Adrenal gland (tissue), 9 donors: ENCODE measurements at regions not wholly inside any gene's neighbourhood (a gene's known extent, or its start where the extent isn't known, plus 50 kb on each side); places are given as distances from the start of the nearest gene placed in this dataset.
A peak's percentile ranks its signal among the peaks of the same experiment; 100 is the strongest.

Source experiments
- DNase-seq, 7 donors: peaks; one replicate each; pipeline ENCODE4 v3.0.0-alpha.2; 2019 to 2020
- H3K27ac ChIP-seq, 5 donors: fragments of 200-600 bp; sonication (generic) in 4 of 5; 1 replicate in 3 of 5; 2 replicates in 2 of 5; pipeline versions ENCODE4 v1.5.1 to v1.8.0; 2016 to 2020; ENCODE audit warnings: mild to moderate bottlenecking in 1 of 5
- H3K27me3 ChIP-seq: fragments of 200-600 bp; 2 replicates; pipeline ENCODE4 v1.8.0; 2021
- H3K36me3 ChIP-seq, 2 donors: fragments of 200-600 bp; replicated peaks in 1 of 2; 1 replicate in 1 of 2; 2 replicates in 1 of 2; pipeline versions ENCODE4 v1.5.1 to v1.8.0; 2018 to 2022
- H3K4me1 ChIP-seq, 2 donors: fragments of 200-600 bp; replicated peaks in 1 of 2; 1 replicate in 1 of 2; 2 replicates in 1 of 2; pipeline versions ENCODE4 v1.5.1 to v1.8.0; 2018 to 2021
- H3K4me3 ChIP-seq, 4 donors: fragments of 200-600 bp; sonication (generic) in 3 of 4; one replicate each; pipeline ENCODE4 v1.5.1; 2016 to 2018
- H3K9me3 ChIP-seq, 3 donors: fragments of 200-600 bp; sonication (generic) in 1 of 3; replicated peaks in 1 of 3; 1 replicate in 2 of 3; 2 replicates in 1 of 3; pipeline versions ENCODE4 v1.5.1 to v1.8.0; 2016 to 2021
- CTCF ChIP-seq, 6 experiments: fragments of 450-650 bp in 4 of 6; fragments of 200-600 bp in 2 of 6; sonication (generic) in 1 of 6; IDR thresholded peaks; 1 replicate in 5 of 6; 2 replicates in 1 of 6; pipeline versions ENCODE4 v1.5.1 to v1.8.0; 2016 to 2021; ENCODE audit warnings: antibody characterized with exemption in 6 of 6, mild to moderate bottlenecking in 2 of 6, moderate library complexity in 1 of 6
- POLR2A ChIP-seq, 2 donors: fragments of 450-650 bp; IDR thresholded peaks; one replicate each; pipeline ENCODE4 v1.6.1; 2017; ENCODE audit warnings: antibody characterized with exemption in 2 of 2, mild to moderate bottlenecking in 2 of 2, moderate library complexity in 1 of 2
- WGBS, 4 donors: extraction: QIAGEN DNeasy Blood & Tissue Kit in 2 of 4; methylation state at CpG; one replicate each; pipeline versions ENCODE4 v1.1.5 to v1.1.7; 2013 to 2017; 5-methylcytosine and 5-hydroxymethylcytosine counted together
- intact Hi-C, 2 donors: fragments of 100-400 bp; cut with DNase I; formaldehyde crosslinking; loops; one replicate each; pipeline versions ENCODE4 v1.14.1 to v1.15.0; 2022 to 2023
- donor health status: healthy with polysubstance abuse.
- donor health status: Bipolar disorder and iron deficiency.
- donor health status: DM: yes; HTN: yes; CAD: no.
- donor health status: DM: no; HTN: no; CAD: no.
- donor health status: DM: no; HTN: no; CAD: no.

DNA sequence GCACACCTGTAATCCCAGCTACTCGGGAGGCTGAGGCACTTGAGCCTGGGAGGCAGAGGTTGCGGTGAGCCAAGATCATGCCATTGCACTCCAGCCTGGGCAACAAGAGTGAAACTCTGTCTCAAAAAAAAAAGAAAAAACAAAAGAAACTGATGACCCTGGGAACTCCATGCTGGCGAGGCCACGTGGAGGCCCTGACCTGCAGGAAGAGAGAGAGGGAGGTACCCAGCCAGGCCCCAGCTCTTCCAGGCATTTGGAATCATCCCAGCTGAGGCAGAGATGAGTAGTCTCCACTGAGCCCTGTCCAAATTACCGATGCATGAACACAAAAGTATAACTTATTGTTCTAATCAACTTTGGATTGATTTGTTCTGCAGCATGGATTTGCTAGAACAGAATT, 132.0 kb upstream of the ZBTB40 start:
- Histone ChIP-seq H3K4me1 (peaks cover 14 to 22% of the 10 kb centered on the region in 2 donors), H3K4me3 (no peak overlapping the region), H3K27me3 (no peaks in the 10 kb centered on the region), H3K36me3 (no peaks in the 10 kb centered on the region), H3K9me3 (no peaks in the 10 kb centered on the region), H3K27ac (peak overlapping the region in 2 of 5 donors; percentile 62 to 76)
- TF ChIP-seq CTCF (IDR thresholded peaks at IDR 0.05) (no peak), POLR2A (IDR thresholded peaks at IDR 0.05) (no peak)
- WGBS, 4 donors = 39 to 54% (median 44%) methylated on average over 5 of the region's 5 CpGs
- intact Hi-C loops = no loop called here
- DNase-seq = peak; percentile 53 to 78 (median 70)

GRCh38 chr1:22320587-22321344, 130.9 kb upstream of the ZBTB40 start:
- peak in 1 of 7 donors; percentile 8 for DNase-seq
- intact Hi-C loops = no loop called here
- Histone ChIP-seq H3K27me3 (no peaks in the 10 kb centered on the region), H3K4me1 (peaks cover 14 to 20% of the 10 kb centered on the region in 2 donors), H3K9me3 (no peaks in the 10 kb centered on the region), H3K36me3 (no peaks in the 10 kb centered on the region), H3K27ac (peak overlapping the region in 2 of 5 donors; percentile 4 to 43), H3K4me3 (no peak overlapping the region)
- WGBS, 4 donors = 42 to 53% (median 45%) methylated on average over 7 to 9 of the region's 9 CpGs
- TF ChIP-seq CTCF (IDR thresholded peaks at IDR 0.05) = no peak
- no peak for TF ChIP-seq POLR2A (IDR thresholded peaks at IDR 0.05)

GRCh38 chr1:22321917-22322316, 129.7 kb upstream of the ZBTB40 start:
- Histone ChIP-seq H3K27ac (no peak overlapping the region), H3K4me3 (no peak overlapping the region), H3K4me1 (peaks cover 14 to 20% of the 10 kb centered on the region in 2 donors), H3K36me3 (no peaks in the 10 kb centered on the region), H3K27me3 (no peaks in the 10 kb centered on the region), H3K9me3 (no peaks in the 10 kb centered on the region)
- peak in 1 of 7 donors; percentile 9 for DNase-seq
- intact Hi-C loops = no loop called here
- TF ChIP-seq POLR2A (IDR thresholded peaks at IDR 0.05) (no peak), CTCF (IDR thresholded peaks at IDR 0.05) (no peak)
- 90 to 100% (median 94%) methylated on average over 1 to 4 of the region's 4 CpGs for WGBS, 4 donors

DNA sequence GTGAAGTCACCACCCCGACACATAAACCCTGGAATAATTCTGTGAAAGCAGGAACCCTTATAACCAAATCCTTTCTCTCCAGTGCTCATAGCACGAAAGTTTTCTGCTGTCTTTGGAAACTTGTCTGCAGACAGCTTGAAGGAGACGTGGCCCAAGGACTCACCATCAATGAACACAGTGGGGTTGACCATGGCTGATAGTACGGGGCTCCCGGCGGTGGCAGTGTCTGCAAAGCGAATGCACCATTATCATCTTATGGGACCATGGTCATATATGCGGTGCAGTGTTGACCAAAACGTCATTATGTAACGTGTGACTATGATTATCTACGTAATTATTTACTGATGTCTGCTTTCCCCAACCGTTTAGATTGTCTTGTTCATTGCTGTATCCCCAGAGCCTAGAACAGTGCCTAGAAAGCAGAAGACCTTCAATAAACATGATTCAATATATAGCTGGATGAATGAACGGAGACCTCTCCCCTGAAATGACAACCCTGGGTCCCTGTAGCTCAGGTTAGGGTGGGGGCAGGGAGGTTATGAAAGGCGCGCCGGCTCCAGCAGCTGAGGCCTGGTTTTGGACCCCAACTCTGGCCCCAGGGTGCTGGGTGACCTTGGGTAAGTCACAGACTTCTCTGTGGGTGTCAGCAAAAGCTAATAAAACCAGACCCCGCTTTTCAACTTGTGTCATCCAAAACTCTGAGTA, 128.4 kb upstream of the ZBTB40 start:
- DNase-seq = no peak

More for the DNA sequence above, 128.4 kb upstream of the ZBTB40 start:
- no peak overlapping the region for H3K4me3 ChIP-seq
- H3K27me3 ChIP-seq = no peaks in the 10 kb centered on the region
- no peaks in the 10 kb centered on the region for H3K36me3 ChIP-seq
- peaks cover 11 to 23% of the 10 kb centered on the region in 2 donors for H3K4me1 ChIP-seq
- no peak for TF ChIP-seq CTCF (IDR thresholded peaks at IDR 0.05)
- TF ChIP-seq POLR2A (IDR thresholded peaks at IDR 0.05) = no peak
- intact Hi-C loops = no loop called here
- WGBS, 4 donors = 89 to 91% (median 91%) methylated on average over 17 of the region's 17 CpGs
- no peaks in the 10 kb centered on the region for H3K9me3 ChIP-seq
- H3K27ac ChIP-seq = peak overlapping the region in 1 of 5 donors; percentile 1
